Limb (tissue), 2 donors: ENCODE measurements at regions not wholly inside any gene's neighbourhood (a gene's known extent, or its start where the extent isn't known, plus 50 kb on each side); places are given as distances from the start of the nearest gene placed in this dataset.

ENCODE experiments used
- DNase-seq, 2 donors: peaks; one replicate each; pipeline ENCODE4 v3.0.0-alpha.2; 2016; ENCODE audit errors: extremely low spot score in 2 of 2

- no peak for DNase-seq
Measured at GRCh38 chr7:84328571-84328970, 134.0 kb upstream of the SEMA3A start.

GRCh38 chr7:84324136-84324630 is 129.6 kb upstream of the SEMA3A start:
- DNase-seq = peak in 1 of 2 donors; percentile 30

- no peak for DNase-seq
Measured at GRCh38 chr7:84317536-84317935, 122.9 kb upstream of the SEMA3A start.

- DNase-seq = no peak
Measured at GRCh38 chr7:84314263-84314662, 119.7 kb upstream of the SEMA3A start.

- no peak for DNase-seq
Measured at GRCh38 chr7:84304407-84304806, 109.8 kb upstream of the SEMA3A start.

GRCh38 chr7:84302949-84303348 is 108.4 kb upstream of the SEMA3A start:
- no peak for DNase-seq

GRCh38 chr7:84297616-84298015 is 103.0 kb upstream of the SEMA3A start:
- peak in 1 of 2 donors; percentile 27 for DNase-seq

GRCh38 chr7:84294847-84295455 is 100.4 kb upstream of the SEMA3A start:
- DNase-seq = peak in 1 of 2 donors; percentile 32

- no peak for DNase-seq
Measured at GRCh38 chr7:84294391-84294790, 99.8 kb upstream of the SEMA3A start.

GRCh38 chr7:84291756-84292155 is 97.2 kb upstream of the SEMA3A start:
- no peak for DNase-seq

GRCh38 chr7:84283798-84284197 is 89.2 kb upstream of the SEMA3A start:
- no peak for DNase-seq

GRCh38 chr7:84281518-84281917 is 86.9 kb upstream of the SEMA3A start:
- no peak for DNase-seq

- DNase-seq = no peak
Measured at GRCh38 chr7:84277628-84278224, 83.1 kb upstream of the SEMA3A start.

GRCh38 chr7:84274029-84274638 is 79.5 kb upstream of the SEMA3A start:
- DNase-seq = no peak

GRCh38 chr7:84271543-84271942 is 77.0 kb upstream of the SEMA3A start:
- no peak for DNase-seq

- DNase-seq = no peak
Measured at GRCh38 chr7:84264396-84264795, 69.8 kb upstream of the SEMA3A start.

- no peak for DNase-seq
Measured at GRCh38 chr7:84263106-84263505, 68.5 kb upstream of the SEMA3A start.

GRCh38 chr7:84261509-84261908 is 66.9 kb upstream of the SEMA3A start:
- no peak for DNase-seq

GRCh38 chr7:84258628-84259027 is 64.0 kb upstream of the SEMA3A start:
- no peak for DNase-seq

GRCh38 chr7:84256571-84256971 is 62.0 kb upstream of the SEMA3A start:
- DNase-seq = peak in 1 of 2 donors; percentile 46

- DNase-seq = no peak
Measured at GRCh38 chr7:84251277-84251781, 56.7 kb upstream of the SEMA3A start.

- DNase-seq = no peak
Measured at GRCh38 chr7:84250452-84250851, 55.9 kb upstream of the SEMA3A start.

- DNase-seq = no peak
Measured at GRCh38 chr7:84249656-84250055, 55.1 kb upstream of the SEMA3A start.
